NB4 (cell line): ENCODE measurements at regions not wholly inside any gene's neighbourhood (a gene's known extent, or its start where the extent isn't known, plus 50 kb on each side); places are given as distances from the start of the nearest gene placed in this dataset.

Source experiments
- CTCF ChIP-seq: IDR thresholded peaks from one replicate; pipeline ENCODE4 v1.5.1; 2012; ENCODE audit warnings: low read depth, low read length
- POLR2A ChIP-seq: IDR thresholded peaks from 2 replicates; pipeline ENCODE4 v1.6.1; 2011; ENCODE audit warnings: mild to moderate bottlenecking; ENCODE audit not compliant: insufficient read length; ENCODE audit errors: extremely low read depth

- TF ChIP-seq CTCF = no peak
- no peak for TF ChIP-seq POLR2A
Observed at GRCh38 chr9:27791311-27791710, 218.0 kb upstream of the C9orf72 start.
